GM12891 (cell line): ENCODE measurements at regions not wholly inside any gene's neighbourhood (a gene's known extent, or its start where the extent isn't known, plus 50 kb on each side); places are given as distances from the start of the nearest gene placed in this dataset.

ENCODE experiments used
- PAX5 ChIP-seq: IDR thresholded peaks from 2 replicates; pipeline ENCODE4 v1.6.1; 2011; ENCODE audit warnings: low read length, moderate library complexity, mild to moderate bottlenecking; ENCODE audit not compliant: insufficient read depth, severe bottlenecking
- POLR2A ChIP-seq: IDR thresholded peaks from 2 replicates; pipeline ENCODE4 v1.6.1; 2011; ENCODE audit warnings: low read depth, low read length, control low read depth
- POLR2AphosphoS5 ChIP-seq: IDR thresholded peaks from 2 replicates; pipeline ENCODE4 v1.6.1; 2011; ENCODE audit warnings: low read depth, low read length, control low read depth
- POU2F2 ChIP-seq: IDR thresholded peaks from 2 replicates; pipeline ENCODE4 v1.6.1; 2011; ENCODE audit warnings: low read depth, mild to moderate bottlenecking, control low read depth, low read length, moderate library complexity
- SPI1 ChIP-seq: IDR thresholded peaks from 2 replicates; pipeline ENCODE4 v1.6.1; 2011; ENCODE audit warnings: low read depth, low read length, control low read depth
- TAF1 ChIP-seq: IDR thresholded peaks from 2 replicates; pipeline ENCODE4 v1.6.1; 2011; ENCODE audit warnings: low read depth, low read length, control low read depth

DNA sequence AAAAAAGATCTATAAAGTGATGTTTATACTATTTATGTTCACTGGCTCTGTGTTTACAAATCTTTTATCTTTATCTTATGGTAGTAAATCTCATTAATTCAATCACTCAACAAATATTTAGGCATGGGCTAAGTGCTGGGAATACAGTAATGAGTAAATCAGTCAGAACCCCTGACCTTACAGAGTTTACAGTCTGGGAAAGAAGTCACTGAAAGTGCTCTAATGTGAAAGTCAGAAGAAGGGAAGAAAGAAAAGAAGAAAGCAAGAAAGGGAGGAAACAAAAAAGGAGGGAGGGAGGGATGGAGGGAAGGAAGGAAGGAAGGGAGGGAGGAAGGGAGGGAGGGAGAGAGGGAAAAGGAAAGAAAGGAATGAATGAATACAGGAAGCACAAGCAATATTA, 96.8 kb upstream of the SOX2 start:
- TF ChIP-seq POLR2A = no peak
- no peak for TF ChIP-seq TAF1
- no peak for TF ChIP-seq POLR2AphosphoS5
- no peak for TF ChIP-seq SPI1
- no peak for TF ChIP-seq POU2F2
- no peak for TF ChIP-seq PAX5
